OCI-LY1 (cell line): ENCODE measurements at regions not wholly inside any gene's neighbourhood (a gene's known extent, or its start where the extent isn't known, plus 50 kb on each side); places are given as distances from the start of the nearest gene placed in this dataset.

Experiments used
- H2AFZ ChIP-seq: fragments of 200-600 bp; sonication (generic), shearing (Covaris generic); 2 replicates; pipeline ENCODE4 v1.6.0; 2014; ENCODE audit warnings: antibody characterized with exemption, mild to moderate bottlenecking, low read length
- H3F3A ChIP-seq: fragments of 200-600 bp; sonication (generic), shearing (Covaris generic); 2 replicates; pipeline ENCODE4 v1.6.0; 2014; ENCODE audit warnings: mild to moderate bottlenecking, antibody characterized with exemption, low read length, moderate library complexity; ENCODE audit not compliant: insufficient read depth
- H3K27ac ChIP-seq: fragments of 200-600 bp; sonication (generic); 2 replicates; pipeline ENCODE4 v1.5.1; 2014; ENCODE audit warnings: low read length, mixed run types, mild to moderate bottlenecking, low read depth; ENCODE audit not compliant: poor library complexity, severe bottlenecking
- H3K27me3 ChIP-seq: fragments of 200-600 bp; sonication (generic); 2 replicates; pipeline ENCODE4 v1.6.0; 2014; ENCODE audit warnings: antibody characterized with exemption, mild to moderate bottlenecking, low read length, moderate library complexity; ENCODE audit not compliant: insufficient read depth
- H3K36me3 ChIP-seq: fragments of 200-600 bp; sonication (generic); 2 replicates; pipeline ENCODE4 v1.6.1; 2014; ENCODE audit warnings: mild to moderate bottlenecking, antibody characterized with exemption, low read length, moderate library complexity, mixed read lengths; ENCODE audit not compliant: insufficient read depth
- H3K4me1 ChIP-seq: fragments of 200-600 bp; sonication (generic); 2 replicates; pipeline ENCODE4 v1.5.1; 2014; ENCODE audit warnings: mild to moderate bottlenecking, low read length, moderate library complexity; ENCODE audit not compliant: insufficient read depth, severe bottlenecking
- H3K4me2 ChIP-seq: fragments of 200-600 bp; sonication (generic), shearing (Covaris generic); 2 replicates; pipeline ENCODE4 v1.6.1; 2014; ENCODE audit warnings: low read length
- H3K4me3 ChIP-seq: fragments of 200-600 bp; sonication (generic); 2 replicates; pipeline ENCODE4 v1.5.1; 2014; ENCODE audit warnings: low read length, low read depth, mild to moderate bottlenecking, mixed read lengths; ENCODE audit not compliant: poor library complexity, severe bottlenecking
- H3K79me2 ChIP-seq: fragments of 200-600 bp; shearing (Covaris generic); 2 replicates; pipeline ENCODE4 v1.6.1; 2016; ENCODE audit warnings: mixed run types, low read length, mixed read lengths; ENCODE audit not compliant: insufficient read depth
- H3K9ac ChIP-seq: fragments of 200-600 bp; sonication (generic), shearing (Covaris generic); 2 replicates; pipeline ENCODE4 v1.6.1; 2014; ENCODE audit warnings: mild to moderate bottlenecking, low read length, mixed read lengths
- H3K9me2 ChIP-seq: fragments of 200-600 bp; sonication (generic), shearing (Covaris generic); 2 replicates; pipeline ENCODE4 v1.6.1; 2014; ENCODE audit warnings: low read depth, mild to moderate bottlenecking, low read length, mixed read lengths
- H3K9me3 ChIP-seq: fragments of 200-600 bp; shearing (Covaris generic); 2 replicates; pipeline ENCODE4 v1.6.1; 2014; ENCODE audit warnings: low read length, mixed read lengths
- H4K20me1 ChIP-seq: fragments of 200-600 bp; sonication (generic), shearing (Covaris generic); 2 replicates; pipeline ENCODE4 v1.6.0; 2016; ENCODE audit warnings: mild to moderate bottlenecking, low read length; ENCODE audit not compliant: insufficient read depth
- EZH2 ChIP-seq: fragments of 200-600 bp; sonication (generic), shearing (Covaris generic); IDR thresholded peaks from 2 replicates; pipeline ENCODE4 v1.8.0; 2017; ENCODE audit warnings: borderline replicate concordance, mixed run types, mild to moderate bottlenecking, antibody characterized with exemption, low read length, moderate library complexity, mixed read lengths
- TF ChIP-seq, protein P1 (sequence below): fragments of 200-600 bp; sonication (generic), shearing (Covaris generic); IDR thresholded peaks from 2 replicates; pipeline ENCODE4 v1.5.1; 2017; ENCODE audit warnings: mild to moderate bottlenecking, antibody characterized with exemption, low read length, moderate library complexity, mixed read lengths

GRCh38 chr21:25080661-25081060 lies 526.6 kb downstream of the MRPL39 start:
- Histone ChIP-seq H3K79me2 (no peaks in the 10 kb centered on the region), H3K4me1 (no peaks in the 10 kb centered on the region), H3K27me3 (no peaks in the 10 kb centered on the region), H2AFZ (no peak overlapping the region), H3K4me2 (no peak overlapping the region), H4K20me1 (no peaks in the 10 kb centered on the region), H3K9ac (no peak overlapping the region), H3F3A (no peaks in the 10 kb centered on the region), H3K27ac (no peak overlapping the region), H3K9me2 (no peaks in the 10 kb centered on the region), H3K9me3 (no peaks in the 10 kb centered on the region), H3K4me3 (no peak overlapping the region), H3K36me3 (no peaks in the 10 kb centered on the region)
- TF ChIP-seq, protein P1, sequence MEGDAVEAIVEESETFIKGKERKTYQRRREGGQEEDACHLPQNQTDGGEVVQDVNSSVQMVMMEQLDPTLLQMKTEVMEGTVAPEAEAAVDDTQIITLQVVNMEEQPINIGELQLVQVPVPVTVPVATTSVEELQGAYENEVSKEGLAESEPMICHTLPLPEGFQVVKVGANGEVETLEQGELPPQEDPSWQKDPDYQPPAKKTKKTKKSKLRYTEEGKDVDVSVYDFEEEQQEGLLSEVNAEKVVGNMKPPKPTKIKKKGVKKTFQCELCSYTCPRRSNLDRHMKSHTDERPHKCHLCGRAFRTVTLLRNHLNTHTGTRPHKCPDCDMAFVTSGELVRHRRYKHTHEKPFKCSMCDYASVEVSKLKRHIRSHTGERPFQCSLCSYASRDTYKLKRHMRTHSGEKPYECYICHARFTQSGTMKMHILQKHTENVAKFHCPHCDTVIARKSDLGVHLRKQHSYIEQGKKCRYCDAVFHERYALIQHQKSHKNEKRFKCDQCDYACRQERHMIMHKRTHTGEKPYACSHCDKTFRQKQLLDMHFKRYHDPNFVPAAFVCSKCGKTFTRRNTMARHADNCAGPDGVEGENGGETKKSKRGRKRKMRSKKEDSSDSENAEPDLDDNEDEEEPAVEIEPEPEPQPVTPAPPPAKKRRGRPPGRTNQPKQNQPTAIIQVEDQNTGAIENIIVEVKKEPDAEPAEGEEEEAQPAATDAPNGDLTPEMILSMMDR, result no peak
- TF ChIP-seq EZH2, result no peak

GRCh38 chr21:25080141-25080540 lies 527.1 kb downstream of the MRPL39 start:
- H3K4me2 ChIP-seq, result no peak overlapping the region
- no peaks in the 10 kb centered on the region for H3K79me2 ChIP-seq
- no peaks in the 10 kb centered on the region for H3K36me3 ChIP-seq
- H3K27ac ChIP-seq, result no peak overlapping the region
- H3K4me1 ChIP-seq, result no peaks in the 10 kb centered on the region
- H4K20me1 ChIP-seq, result no peaks in the 10 kb centered on the region
- H3K27me3 ChIP-seq, result no peaks in the 10 kb centered on the region
- H3K9me2 ChIP-seq, result no peaks in the 10 kb centered on the region
- H3K9me3 ChIP-seq, result no peaks in the 10 kb centered on the region
- H3K4me3 ChIP-seq, result no peak overlapping the region
- H3F3A ChIP-seq, result no peaks in the 10 kb centered on the region
- TF ChIP-seq, protein P1, result no peak
- TF ChIP-seq EZH2, result no peak
- H3K9ac ChIP-seq, result no peak overlapping the region
- no peak overlapping the region for H2AFZ ChIP-seq

- H3K9me2 ChIP-seq, result no peaks in the 10 kb centered on the region
- H3K4me1 ChIP-seq, result no peaks in the 10 kb centered on the region
- no peak overlapping the region for H3K4me3 ChIP-seq
- H3K27me3 ChIP-seq, result no peaks in the 10 kb centered on the region
- no peak overlapping the region for H3K4me2 ChIP-seq
- H3K36me3 ChIP-seq, result no peaks in the 10 kb centered on the region
- H3K9me3 ChIP-seq, result no peaks in the 10 kb centered on the region
- no peak overlapping the region for H3K27ac ChIP-seq
- no peaks in the 10 kb centered on the region for H4K20me1 ChIP-seq
- TF ChIP-seq, protein P1, result no peak
- no peak for TF ChIP-seq EZH2
- no peaks in the 10 kb centered on the region for H3K79me2 ChIP-seq
- H2AFZ ChIP-seq, result no peak overlapping the region
- no peak overlapping the region for H3K9ac ChIP-seq
- H3F3A ChIP-seq, result no peaks in the 10 kb centered on the region
Observed at GRCh38 chr21:25079053-25079452, 528.2 kb downstream of the MRPL39 start.
